NCI-H82 (cell line): ENCODE measurements at regions not wholly inside any gene's neighbourhood (a gene's known extent, or its start where the extent isn't known, plus 50 kb on each side); places are given as distances from the start of the nearest gene placed in this dataset.
A peak's percentile ranks its signal among the peaks of the same experiment; 100 is the strongest.

ENCODE experiments used
- DNase-seq: peaks from one replicate; lab custom pipeline; 2025; lab: John Stamatoyannopoulos, UW

GRCh38 chr5:108696951-108697715 lies 50.6 kb upstream of the FER start:
- DNase-seq: no peak

- no peak for DNase-seq
Observed at GRCh38 chr5:108696407-108696806, 51.3 kb upstream of the FER start.

GRCh38 chr5:108688485-108688884 lies 59.2 kb upstream of the FER start:
- DNase-seq: no peak

DNA sequence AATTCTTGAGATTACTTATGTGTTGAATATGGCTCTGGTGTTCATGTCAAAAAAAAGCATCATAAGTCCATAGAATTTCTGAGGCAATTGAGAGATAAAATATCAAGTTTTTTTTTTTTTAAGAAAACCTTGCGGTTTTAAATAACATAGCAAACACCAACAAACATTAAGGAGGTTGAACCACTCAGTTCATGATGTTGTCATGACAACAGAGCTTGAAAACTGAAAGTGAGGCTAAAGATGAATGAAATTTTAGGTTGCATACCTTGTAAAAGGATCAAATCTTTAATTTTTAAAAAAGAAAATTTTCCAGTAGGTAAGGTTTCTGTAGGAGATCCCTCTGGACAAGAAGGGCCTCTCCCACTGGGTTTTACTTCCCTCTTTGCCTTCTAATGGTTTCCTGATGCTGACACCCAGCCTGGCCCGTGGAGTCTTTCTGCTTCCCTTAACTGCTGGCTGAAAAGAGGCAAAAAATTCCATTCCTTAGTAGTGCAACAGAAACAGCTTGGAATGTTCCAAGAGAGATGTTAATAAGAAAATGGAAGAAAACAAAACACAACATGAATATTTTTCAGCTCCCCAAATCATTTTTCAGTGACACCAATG lies 60.0 kb upstream of the FER start:
- no peak for DNase-seq

- DNase-seq: no peak
Observed at GRCh38 chr5:108686676-108687075, 61.0 kb upstream of the FER start.

- peak; percentile 26 for DNase-seq
Observed at GRCh38 chr5:108685448-108686216, 62.1 kb upstream of the FER start.

GRCh38 chr5:108681079-108681921 lies 66.4 kb upstream of the FER start:
- DNase-seq: peak; percentile 55

DNA sequence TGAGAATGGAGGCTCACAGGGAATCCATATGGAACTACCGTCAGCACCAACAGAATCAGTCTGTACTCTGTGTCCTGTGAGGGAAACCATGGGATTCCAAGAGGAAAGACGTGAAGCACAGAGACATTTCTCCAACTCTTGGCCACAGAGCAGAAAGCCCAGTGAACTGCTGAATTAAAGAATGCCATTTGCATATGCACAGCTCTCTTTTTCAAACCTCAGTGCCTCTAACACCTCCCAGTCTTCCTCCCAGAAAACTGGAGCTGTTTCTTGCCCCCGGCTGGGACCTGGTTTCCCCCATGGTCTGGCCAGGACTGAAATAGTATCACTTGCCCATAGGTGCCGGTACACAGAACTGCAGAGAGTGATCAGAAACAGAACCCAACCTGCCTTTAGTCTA lies 69.6 kb upstream of the FER start:
- no peak for DNase-seq

DNA sequence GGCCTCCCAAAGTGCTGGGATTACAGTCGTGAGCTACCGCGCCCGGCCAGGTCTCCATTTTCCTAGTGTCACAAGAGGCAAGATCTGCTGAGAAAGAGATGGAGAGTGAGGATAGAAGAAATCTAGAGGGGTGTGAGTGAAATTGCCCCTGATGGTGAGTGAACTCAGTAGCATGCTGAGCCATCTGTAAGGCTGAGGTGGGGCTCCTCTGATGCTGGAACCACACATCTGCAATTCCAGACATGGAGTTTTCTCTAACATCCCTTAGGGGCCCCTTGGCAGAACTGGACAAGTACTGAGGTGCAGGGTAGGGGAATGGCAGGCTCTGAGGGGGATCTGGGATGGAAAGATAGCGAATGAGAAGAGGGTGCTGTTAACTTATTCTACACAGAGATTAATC lies 72.0 kb upstream of the FER start:
- no peak for DNase-seq

DNA sequence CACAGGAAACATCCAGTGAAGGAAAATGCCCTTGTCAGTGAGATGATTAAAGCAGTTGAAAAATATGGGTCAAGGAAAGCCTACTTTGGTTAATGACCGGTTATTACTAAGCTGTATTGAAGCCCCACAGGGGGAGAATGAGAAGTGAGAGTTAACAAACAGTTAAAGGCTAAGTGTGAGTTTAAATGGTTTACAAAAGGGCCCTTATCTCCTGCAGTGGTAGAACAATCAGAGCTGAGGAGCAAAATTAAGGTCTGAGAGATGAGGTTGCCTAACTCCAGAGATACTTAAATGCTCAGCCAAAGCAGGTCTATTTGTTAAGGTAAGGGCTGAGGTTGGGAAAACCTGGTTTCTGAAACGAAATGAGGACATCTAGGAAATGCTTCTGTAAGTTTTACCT lies 75.1 kb upstream of the FER start:
- no peak for DNase-seq

DNA sequence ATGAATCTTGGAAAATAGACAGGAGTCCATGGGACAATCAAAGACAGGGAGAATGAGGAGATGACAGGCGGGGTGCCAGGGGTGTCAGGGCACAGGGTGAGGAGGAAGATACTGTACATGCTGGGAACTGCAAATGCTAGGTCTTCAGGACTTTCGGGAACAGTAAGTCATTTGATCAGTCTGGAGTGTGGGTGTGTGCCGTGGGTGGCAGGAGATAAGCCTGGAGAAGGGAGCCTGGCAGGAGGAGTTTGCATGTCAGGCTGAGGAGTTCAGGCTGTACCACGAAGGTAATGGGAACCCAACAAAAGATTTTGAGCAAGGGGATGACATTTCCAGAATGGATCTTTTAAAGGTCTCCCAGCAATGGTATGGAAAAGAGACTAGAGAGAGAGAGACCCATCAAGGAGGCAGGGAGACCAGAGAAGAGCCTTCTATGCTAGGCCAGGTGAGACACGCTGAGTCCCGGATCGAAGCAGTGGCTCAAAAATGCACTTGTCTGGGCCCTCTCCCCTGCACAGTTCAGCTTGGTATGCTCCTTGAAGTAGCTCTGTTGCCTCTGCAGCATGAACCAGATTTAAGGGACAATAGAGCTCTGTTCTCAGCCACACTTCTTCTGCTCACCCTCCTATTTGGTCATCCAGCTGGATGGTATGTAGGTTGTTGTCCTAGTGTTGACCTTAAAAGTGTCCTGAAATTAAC lies 77.0 kb upstream of the FER start:
- no peak for DNase-seq

GRCh38 chr5:108669462-108669861 lies 78.2 kb upstream of the FER start:
- no peak for DNase-seq

DNA sequence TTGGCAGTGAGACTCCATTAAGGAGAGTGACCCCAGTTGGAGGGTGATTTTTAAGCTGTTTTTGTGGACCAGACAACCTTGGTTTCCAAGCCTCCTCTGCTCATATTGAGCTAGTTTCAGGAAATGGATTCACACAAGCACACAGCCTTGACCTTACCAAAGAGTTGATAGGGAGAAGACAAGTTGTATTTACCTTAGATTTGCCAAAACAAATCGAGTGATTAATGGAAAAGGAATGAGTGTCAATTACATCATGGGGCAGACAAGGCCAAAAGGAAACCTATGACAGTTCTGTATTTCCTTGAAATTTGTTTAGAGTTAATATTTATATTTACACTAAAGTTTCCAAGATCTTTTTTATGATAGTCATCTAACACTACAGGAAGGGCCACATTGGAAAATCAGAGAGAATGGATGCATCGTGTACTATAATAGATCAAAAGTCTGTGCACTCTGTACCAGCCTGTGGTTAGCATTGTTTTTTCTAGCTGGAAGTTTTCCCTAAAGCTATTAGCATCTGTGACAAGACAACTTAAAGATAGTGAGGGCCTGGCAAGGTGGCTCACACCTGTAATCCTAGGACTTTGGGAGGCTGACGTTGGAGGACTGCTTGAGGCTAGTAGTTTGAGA lies 86.0 kb upstream of the FER start:
- DNase-seq: no peak

- no peak for DNase-seq
Observed at GRCh38 chr5:108661024-108661423, 86.7 kb upstream of the FER start.

GRCh38 chr5:108660291-108660690 lies 87.4 kb upstream of the FER start:
- no peak for DNase-seq

DNA sequence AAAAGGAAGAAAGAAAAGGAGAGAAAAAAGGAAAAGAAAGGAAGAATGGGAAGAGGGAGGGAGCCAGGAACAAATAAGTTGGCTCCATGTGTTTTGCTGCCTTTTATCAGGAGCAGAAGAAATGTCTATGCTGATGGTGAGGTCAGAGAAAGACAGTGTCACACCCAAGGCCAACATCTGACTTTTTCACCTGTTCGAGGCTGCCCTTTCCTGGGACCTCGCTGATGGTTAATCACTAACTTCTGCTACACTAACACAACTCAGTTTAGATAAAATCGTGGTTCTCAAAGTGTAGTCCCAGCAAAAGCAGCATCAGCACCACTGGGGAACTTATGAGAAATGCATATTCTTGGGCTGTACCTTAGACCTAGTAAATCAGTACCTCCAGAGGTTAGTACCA lies 88.2 kb upstream of the FER start:
- no peak for DNase-seq

DNA sequence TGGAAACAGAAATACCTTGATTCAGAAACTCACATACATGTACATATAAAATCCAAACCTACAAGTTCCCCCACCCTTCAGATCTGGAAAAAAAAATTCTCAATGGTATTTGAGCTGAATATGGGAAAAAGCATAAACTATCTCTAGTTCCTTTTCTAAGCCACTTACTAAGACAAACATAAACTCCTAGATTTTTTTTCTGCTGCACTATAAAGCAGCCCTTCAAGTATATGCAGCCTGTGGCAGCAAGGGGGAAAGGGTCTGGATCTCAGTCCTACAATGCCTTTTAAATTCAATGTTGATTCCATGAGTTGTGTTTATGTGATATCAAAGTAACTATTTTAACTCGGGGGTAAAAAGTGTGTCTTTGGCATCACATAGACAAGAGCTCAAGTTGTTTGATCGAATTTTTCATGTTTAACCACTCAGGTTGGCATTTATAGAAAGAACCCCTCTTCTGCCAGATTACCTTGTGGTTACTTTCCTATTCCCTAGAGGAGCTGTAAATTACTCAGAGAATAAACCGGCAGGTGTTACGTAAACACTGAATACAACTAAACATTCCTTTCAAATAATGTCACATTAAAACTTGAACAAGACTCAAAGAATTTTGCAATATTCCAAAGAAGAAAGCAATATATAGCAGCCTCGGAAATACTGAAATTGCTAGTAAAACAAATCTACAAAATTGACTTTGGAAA lies 91.8 kb upstream of the FER start:
- DNase-seq: no peak

- DNase-seq: no peak
Observed at GRCh38 chr5:108654051-108654450, 93.6 kb upstream of the FER start.

DNA sequence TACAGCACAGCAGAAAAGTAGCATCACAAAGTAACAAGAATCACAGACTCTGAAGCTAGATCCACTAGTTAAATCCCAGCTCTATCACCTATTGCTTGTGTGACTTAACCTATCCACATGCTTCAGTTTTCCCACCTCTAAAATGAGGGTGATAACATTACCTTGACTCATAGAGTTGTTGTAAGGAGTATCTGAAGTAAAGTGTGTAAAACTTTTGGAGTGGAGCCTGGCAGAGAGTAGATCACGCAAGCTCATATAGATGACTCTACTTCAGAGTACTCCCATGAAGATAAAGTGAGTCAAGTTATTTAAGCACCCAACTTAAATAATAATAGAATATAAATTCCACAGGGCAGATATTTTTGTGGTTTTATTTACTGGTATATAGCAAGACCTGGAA lies 94.5 kb upstream of the FER start:
- DNase-seq: no peak

GRCh38 chr5:108650997-108651396 lies 96.7 kb upstream of the FER start:
- no peak for DNase-seq

GRCh38 chr5:108649646-108650045 lies 98.1 kb upstream of the FER start:
- no peak for DNase-seq
